MCF 10A (cell line): ENCODE measurements at regions not wholly inside any gene's neighbourhood (a gene's known extent, or its start where the extent isn't known, plus 50 kb on each side); places are given as distances from the start of the nearest gene placed in this dataset.

Experiments used
- BruUV-seq: library from RNA; stranded (reverse); fragments of 400-500 nt; replicated peaks from 2 replicates; lab custom pipeline; 2021; lab: Mats Ljungman, UMichigan
- CTCF ChIA-PET: fragments of 300-600 bp; sonication (Branson Sonifier 250); formaldehyde crosslinking; extraction: SDS; loops from one replicate; lab custom pipeline; 2021; ENCODE audit warnings: antibody characterized with exemption, inconsistent platforms; lab: Yijun Ruan, JAX
- POLR2A ChIA-PET: fragments of 300-600, 350-650 bp; sonication (Branson Sonifier 250); formaldehyde crosslinking; extraction: SDS; loops from one replicate; lab custom pipeline; 2020; ENCODE audit warnings: antibody characterized with exemption, inconsistent platforms; lab: Yijun Ruan, JAX
- DNase-seq: peaks from one replicate; pipeline ENCODE4 v3.0.0-alpha.2; 2018; ENCODE audit not compliant: unreplicated experiment
- H3K27ac Mint-ChIP-seq: one replicate; pipeline ENCODE4 v1.8.0; 2022; ENCODE audit warnings: mild to moderate bottlenecking, low read depth, mixed read lengths; ENCODE audit not compliant: unreplicated experiment
- H3K27me3 Mint-ChIP-seq: one replicate; pipeline ENCODE4 v1.8.0; 2022; ENCODE audit warnings: mixed read lengths; ENCODE audit not compliant: insufficient read depth, unreplicated experiment
- H3K36me3 Mint-ChIP-seq: one replicate; pipeline ENCODE4 v1.8.0; 2022; ENCODE audit warnings: mild to moderate bottlenecking, moderate library complexity, mixed read lengths; ENCODE audit not compliant: insufficient read depth, unreplicated experiment
- H3K4me1 Mint-ChIP-seq: one replicate; pipeline ENCODE4 v1.8.0; 2022; ENCODE audit warnings: mixed read lengths; ENCODE audit not compliant: insufficient read depth, unreplicated experiment
- H3K4me3 Mint-ChIP-seq: one replicate; pipeline ENCODE4 v1.8.0; 2022; ENCODE audit warnings: mild to moderate bottlenecking, moderate library complexity, mixed read lengths; ENCODE audit not compliant: unreplicated experiment
- H3K9me3 Mint-ChIP-seq: one replicate; pipeline ENCODE4 v1.8.0; 2022; ENCODE audit warnings: mixed read lengths; ENCODE audit not compliant: unreplicated experiment
- CTCF ChIP-seq: fragments of 200-600 bp; IDR thresholded peaks from one replicate; pipeline ENCODE4 v1.8.0; 2022; ENCODE audit warnings: antibody characterized with exemption, mild to moderate bottlenecking; ENCODE audit not compliant: unreplicated experiment
- intact Hi-C: fragments of 100-400 bp; cut with micrococcal nuclease; formaldehyde crosslinking; loops from 2 replicates; pipeline ENCODE4 v1.14.1; 2022

- Mint-ChIP-seq H3K27me3 (peaks cover 59% of the 10 kb centered on the region), H3K27ac (no peak overlapping the region), H3K4me1 (no peaks in the 10 kb centered on the region), H3K9me3 (no peaks in the 10 kb centered on the region), H3K36me3 (no peaks in the 10 kb centered on the region), H3K4me3 (no peak overlapping the region)
- no peak for TF ChIP-seq CTCF
- ChIA-PET CTCF (no interaction called here), POLR2A (no interaction called here)
- DNase-seq = no peak
- intact Hi-C loops = no loop called here
- BruUV-seq = no TSS peak
Measured at GRCh38 chr3:11901286-11901875, 54.7 kb upstream of the TAMM41 start.

GRCh38 chr3:11903047-11903446 lies 56.4 kb upstream of the TAMM41 start:
- DNase-seq = no peak
- TF ChIP-seq CTCF = no peak
- H3K4me3 Mint-ChIP-seq = no peak overlapping the region
- H3K27ac Mint-ChIP-seq = no peak overlapping the region
- intact Hi-C loops = no loop called here
- BruUV-seq = no TSS peak
- H3K4me1 Mint-ChIP-seq = no peaks in the 10 kb centered on the region
- H3K9me3 Mint-ChIP-seq = no peaks in the 10 kb centered on the region
- CTCF ChIA-PET = interaction anchor here (0.7 kb wide), 1 partner anchor 1017 kb away, joined by 3 read pairs; no protein-coding TSS in a partner anchor
- POLR2A ChIA-PET = no interaction called here
- no peaks in the 10 kb centered on the region for H3K36me3 Mint-ChIP-seq
- H3K27me3 Mint-ChIP-seq = peaks cover 59% of the 10 kb centered on the region

- POLR2A ChIA-PET = no interaction called here
- intact Hi-C loops = no loop called here
- peaks cover 60% of the 10 kb centered on the region for H3K27me3 Mint-ChIP-seq
Measured at GRCh38 chr3:11903447-11903846, 56.8 kb upstream of the TAMM41 start.

GRCh38 chr3:11904157-11904556 lies 57.5 kb upstream of the TAMM41 start:
- no peak for DNase-seq
- POLR2A ChIA-PET = no interaction called here
- H3K36me3 Mint-ChIP-seq = no peaks in the 10 kb centered on the region
- CTCF ChIA-PET = interaction anchor here (0.6 kb wide), 1 partner anchor 1935 kb away, joined by 3 read pairs; no protein-coding TSS in a partner anchor
- H3K4me1 Mint-ChIP-seq = no peaks in the 10 kb centered on the region
- TF ChIP-seq CTCF = no peak
- BruUV-seq = no TSS peak
- H3K27me3 Mint-ChIP-seq = peaks cover 67% of the 10 kb centered on the region
- intact Hi-C loops = no loop called here
- no peak overlapping the region for H3K27ac Mint-ChIP-seq
- no peaks in the 10 kb centered on the region for H3K9me3 Mint-ChIP-seq
- no peak overlapping the region for H3K4me3 Mint-ChIP-seq

More at GRCh38 chr3:11903447-11903846, 56.8 kb upstream of the TAMM41 start:
- no peaks in the 10 kb centered on the region for H3K4me1 Mint-ChIP-seq
- CTCF ChIA-PET = interaction anchor here (0.6 kb wide), 1 partner anchor 1935 kb away, joined by 3 read pairs; no protein-coding TSS in a partner anchor
- no peak for DNase-seq
- no peak overlapping the region for H3K27ac Mint-ChIP-seq
- H3K9me3 Mint-ChIP-seq = no peaks in the 10 kb centered on the region
- H3K36me3 Mint-ChIP-seq = no peaks in the 10 kb centered on the region
- BruUV-seq = no TSS peak
- H3K4me3 Mint-ChIP-seq = no peak overlapping the region
- no peak for TF ChIP-seq CTCF
